ENCODE measurements at regions not wholly inside any gene's neighbourhood (a gene's known extent, or its start where the extent isn't known, plus 50 kb on each side); places are given as distances from the start of the nearest gene placed in this dataset.
"Not testable (repeated sequence)": the region's sequence is repeated elsewhere in the genome, so short reads cannot be mapped to it uniquely, and the experiment has no call there.

- no peak for DNase-seq (ENCODE audit: low read depth, low spot score)
Observed at GRCh38 chr6:142635130-142635529, 309.8 kb downstream of the HIVEP2 start.

DNA sequence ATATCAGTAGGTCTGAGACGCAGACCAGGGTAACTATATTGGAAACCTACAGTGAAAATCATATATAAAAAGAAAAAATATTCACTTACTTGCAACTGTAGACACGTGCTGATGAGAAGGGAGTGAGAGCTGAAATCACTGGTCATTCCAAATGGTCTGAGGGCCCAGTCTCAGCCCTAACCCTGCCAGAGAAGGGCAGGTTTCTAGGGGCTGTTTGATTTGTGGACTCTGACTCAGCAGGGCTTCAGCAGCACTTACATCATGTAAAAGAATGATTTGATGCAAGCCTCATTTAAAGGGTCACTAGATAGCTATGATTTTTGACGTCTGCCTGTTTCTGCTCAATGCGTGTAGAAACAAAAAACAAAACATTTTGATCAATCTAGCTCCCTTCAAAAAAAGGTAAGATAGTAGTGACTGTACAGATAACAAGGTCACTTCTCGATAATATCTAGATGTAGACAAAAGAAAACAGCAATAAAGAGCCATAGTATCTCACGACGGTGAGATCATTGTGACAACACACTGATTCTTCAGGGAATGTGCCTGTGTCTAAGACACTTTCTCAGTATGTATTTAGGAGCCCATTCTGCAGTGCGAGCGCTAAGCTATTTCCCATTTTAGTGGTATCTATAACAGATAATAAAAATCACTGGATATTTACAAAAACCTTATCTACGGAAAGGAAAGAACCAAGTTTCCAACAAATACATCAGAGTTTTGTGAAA, 307.2 kb downstream of the HIVEP2 start:
- DNase-seq (ENCODE audit: low read depth, low spot score), result no peak

GRCh38 chr6:142642651-142643050, 302.3 kb downstream of the HIVEP2 start:
- no peak for DNase-seq (ENCODE audit: low read depth, low spot score)

GRCh38 chr6:142644866-142645265, 300.1 kb downstream of the HIVEP2 start:
- no peak for DNase-seq (ENCODE audit: low read depth, low spot score)

DNA sequence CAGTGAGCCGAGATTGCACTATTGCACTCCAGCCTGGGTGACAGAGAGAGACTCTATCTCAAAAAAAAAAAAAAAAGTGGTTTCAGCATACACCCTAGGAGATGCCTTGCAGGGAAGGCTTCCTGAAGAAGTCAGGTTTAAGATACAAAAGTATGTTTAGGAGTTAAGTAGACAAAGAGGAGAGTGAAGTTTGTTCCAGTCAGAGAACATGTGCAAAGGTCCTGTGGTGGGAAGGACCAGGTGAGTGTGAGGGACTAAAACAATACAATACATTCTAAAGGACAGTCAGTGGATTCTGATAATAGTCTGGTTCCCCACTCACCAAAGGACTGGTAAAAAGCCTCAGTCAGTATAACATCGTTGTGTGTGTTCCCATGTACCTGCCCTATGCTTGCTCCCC, 299.3 kb downstream of the HIVEP2 start:
- DNase-seq (ENCODE audit: low read depth, low spot score), result no peak

DNA sequence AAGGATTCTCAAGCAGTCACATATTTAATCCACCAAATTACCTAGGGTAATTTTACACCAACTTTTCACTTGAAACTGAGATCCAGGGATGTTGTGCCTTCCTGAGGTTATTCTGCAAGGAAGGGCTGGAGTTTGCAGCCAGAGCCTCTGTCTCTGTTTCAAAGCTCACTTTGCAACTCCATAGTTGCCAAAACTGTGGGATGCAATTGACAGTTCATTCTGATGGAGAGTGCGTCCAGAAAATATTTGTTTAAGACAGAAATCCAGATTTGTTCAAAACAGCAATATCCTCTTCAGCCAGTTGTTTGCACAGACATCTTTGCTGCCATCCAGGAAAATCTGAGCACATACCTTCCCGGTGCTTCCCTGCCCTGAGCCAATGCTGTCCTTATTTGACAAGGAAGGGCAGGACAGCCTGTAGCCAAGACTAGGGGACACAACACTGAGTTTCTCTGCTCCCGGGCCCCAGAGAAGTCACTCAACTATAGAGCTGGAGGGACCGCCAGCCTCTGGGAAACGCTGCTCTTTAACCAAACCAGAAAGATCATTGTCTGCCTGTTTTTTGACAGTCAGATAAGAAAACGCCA, 297.4 kb downstream of the HIVEP2 start:
- no peak for DNase-seq (ENCODE audit: low read depth, low spot score)

DNA sequence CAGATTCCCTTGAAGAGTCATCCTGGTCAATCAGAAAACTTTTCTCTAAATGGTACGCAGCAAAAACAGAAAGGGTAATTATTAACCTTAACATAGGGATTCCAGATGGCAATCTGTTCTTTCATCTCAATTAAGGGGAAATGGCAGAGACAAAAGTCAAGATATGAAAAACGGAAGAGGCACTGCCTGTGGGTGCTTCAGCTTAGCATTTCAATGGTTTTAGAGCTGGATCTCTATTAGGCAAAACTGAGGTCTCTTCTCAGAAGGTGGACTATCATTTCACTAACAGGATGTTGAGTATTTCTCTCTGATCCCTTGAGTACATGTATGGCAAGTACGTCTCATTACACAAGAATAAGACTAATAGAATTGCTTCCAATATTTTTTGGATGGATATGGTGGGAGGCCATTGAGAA, 296.9 kb downstream of the HIVEP2 start:
- no peak for DNase-seq (ENCODE audit: low read depth, low spot score)

GRCh38 chr6:142648526-142648925, 296.4 kb downstream of the HIVEP2 start:
- no peak for DNase-seq (ENCODE audit: low read depth, low spot score)

GRCh38 chr6:142649438-142650234, 295.3 kb downstream of the HIVEP2 start:
- not testable (repeated sequence) for DNase-seq (ENCODE audit: low read depth, low spot score)

DNA sequence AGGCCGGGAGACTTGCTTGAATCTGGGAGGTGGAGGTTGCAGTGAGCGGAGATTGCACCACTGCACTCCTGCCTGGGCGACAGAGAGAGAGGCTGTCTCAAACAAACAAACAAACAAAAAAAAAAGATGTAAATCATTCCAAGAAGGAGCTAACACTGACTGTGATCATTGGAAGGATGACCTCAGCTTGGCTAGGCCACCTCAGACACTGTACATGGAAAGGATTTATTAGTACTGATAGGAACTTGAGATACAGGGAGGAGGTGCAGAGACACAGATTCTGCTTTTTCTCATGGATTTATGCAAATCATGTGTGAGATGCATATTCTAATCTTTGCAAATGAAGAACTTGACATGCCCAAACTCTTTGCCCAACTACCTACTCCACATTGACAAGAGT, 293.6 kb downstream of the HIVEP2 start:
- DNase-seq (ENCODE audit: low read depth, low spot score), result no peak

DNA sequence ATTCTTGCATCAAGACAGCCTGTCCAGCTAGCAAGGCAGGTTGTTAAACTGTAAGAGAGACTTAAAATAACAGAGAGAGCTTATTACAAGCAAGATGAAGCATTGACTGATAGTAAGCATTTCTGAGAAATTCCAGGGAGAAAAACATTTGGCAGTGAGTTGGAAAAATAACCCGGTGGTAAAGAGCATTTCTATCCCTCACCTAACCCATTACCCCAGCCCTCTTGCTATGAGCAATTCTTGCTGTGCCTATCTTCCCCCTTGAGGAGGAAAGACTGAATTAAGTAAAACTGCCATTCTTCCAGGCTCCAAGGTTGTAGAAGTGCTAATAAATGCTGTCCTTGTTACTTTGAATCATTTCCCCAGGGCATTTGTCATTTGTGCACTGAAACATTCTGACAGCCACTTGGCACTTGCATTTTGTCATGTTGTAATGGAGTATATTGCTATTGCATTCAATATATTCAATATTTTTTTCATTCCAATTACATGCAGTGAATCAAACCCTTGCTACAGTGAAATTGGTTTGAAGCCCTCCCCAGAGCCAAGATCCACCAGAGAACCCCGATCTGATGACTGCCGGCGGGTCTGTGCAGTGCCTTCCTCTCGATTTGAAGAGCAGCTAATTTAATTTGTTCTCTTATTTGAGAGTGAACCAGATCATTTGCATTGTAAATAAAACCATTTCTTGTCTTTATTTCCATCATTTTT, 291.1 kb downstream of the HIVEP2 start:
- no peak for DNase-seq (ENCODE audit: low read depth, low spot score)

DNA sequence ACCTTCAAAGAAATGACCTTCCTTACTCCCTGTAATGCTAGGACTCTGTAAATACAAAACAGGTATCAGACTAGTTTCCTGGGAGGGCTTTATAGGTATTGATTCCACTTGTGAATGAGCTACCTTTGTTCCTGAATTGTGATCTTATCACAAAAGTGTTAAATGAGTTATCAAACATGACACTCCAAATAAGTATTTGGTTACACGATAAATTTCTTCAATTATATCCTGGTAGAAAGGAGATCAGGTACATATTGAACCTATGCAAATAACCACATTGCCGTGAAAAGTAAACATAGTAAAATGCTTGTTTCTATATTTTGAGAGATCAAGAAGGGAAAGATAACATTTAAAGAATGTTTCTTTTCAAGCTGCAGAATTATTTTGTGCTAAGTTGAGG, 285.3 kb downstream of the HIVEP2 start:
- DNase-seq (ENCODE audit: low read depth, low spot score), result no peak

- DNase-seq (ENCODE audit: low read depth, low spot score), result no peak
Observed at GRCh38 chr6:142665393-142665792, 279.6 kb downstream of the HIVEP2 start.

DNA sequence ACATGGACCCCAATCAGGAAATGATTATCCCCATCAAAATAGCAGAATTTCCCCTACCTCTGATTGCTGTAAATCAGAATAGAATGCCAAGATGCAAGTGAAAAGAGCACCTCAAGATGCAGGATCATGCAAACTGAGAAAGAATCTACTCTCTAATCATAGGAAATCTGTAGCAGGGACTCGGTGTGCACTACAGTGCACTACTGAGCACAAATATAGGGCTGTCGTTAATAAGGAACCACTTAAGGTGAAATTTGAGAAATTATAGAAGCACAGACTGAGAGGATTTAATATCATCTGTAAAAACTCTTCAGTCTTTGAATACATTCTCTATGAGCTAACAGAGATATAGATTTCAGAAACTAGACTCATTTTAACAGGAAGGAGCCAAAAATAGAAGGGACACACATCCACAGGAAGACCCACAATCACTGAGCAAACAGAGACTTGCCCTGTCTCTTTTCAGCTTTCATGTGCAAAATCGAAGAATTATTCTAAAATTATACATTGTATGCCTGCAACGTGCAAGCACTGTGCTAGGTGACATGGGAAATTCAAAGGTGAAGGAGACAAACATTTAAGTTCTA, 278.3 kb downstream of the HIVEP2 start:
- no peak for DNase-seq (ENCODE audit: low read depth, low spot score)

- no peak for DNase-seq (ENCODE audit: low read depth, low spot score)
Observed at GRCh38 chr6:142669471-142670351, 275.3 kb downstream of the HIVEP2 start.

DNA sequence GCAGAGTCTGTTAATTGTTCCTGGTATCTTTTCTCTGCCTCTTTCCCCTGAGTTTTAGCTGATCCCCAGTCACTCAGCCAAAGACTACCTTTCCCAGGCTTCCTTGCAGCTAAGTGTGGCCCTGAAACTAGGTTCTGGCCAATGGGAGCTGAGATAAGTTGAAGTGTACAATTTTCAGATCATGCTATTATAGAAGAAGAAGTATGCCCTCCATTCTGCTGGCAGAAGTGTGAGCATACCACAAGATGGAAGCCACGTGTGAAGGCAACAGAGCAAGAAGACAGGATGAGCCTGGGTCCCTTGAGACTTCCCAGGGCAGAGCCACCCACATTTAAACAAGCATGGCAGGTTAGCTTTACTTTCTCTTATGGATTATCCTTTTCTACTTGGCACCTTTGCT, 273.2 kb downstream of the HIVEP2 start:
- DNase-seq (ENCODE audit: low read depth, low spot score), result no peak

GRCh38 chr6:142675517-142675916, 269.5 kb downstream of the HIVEP2 start:
- no peak for DNase-seq (ENCODE audit: low read depth, low spot score)

DNA sequence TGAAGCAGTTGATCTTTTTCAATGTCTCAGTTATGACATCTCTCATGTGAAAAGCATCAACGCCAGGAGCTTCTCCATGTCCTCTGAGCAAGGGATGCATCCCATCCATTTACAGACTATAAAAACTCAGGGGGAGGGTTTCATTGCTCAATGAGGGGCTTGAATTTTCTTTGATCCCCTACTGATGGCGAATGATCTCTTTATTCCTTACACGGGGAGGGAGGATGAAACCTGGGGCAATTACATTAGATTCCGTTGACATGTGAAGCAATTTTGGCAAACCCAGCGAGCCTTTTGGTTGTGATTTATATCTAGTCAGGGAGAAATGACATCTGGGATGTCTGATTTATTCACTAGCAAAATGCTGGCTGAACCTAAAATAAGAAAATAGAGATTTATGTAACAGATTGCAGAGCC, 268.9 kb downstream of the HIVEP2 start:
- DNase-seq (ENCODE audit: low read depth, low spot score), result no peak

- no peak for DNase-seq (ENCODE audit: low read depth, low spot score)
Observed at GRCh38 chr6:142676647-142677192, 268.3 kb downstream of the HIVEP2 start.

GRCh38 chr6:142679907-142680700, 264.9 kb downstream of the HIVEP2 start:
- DNase-seq (ENCODE audit: low read depth, low spot score), result no peak

All from iPS DF 19.7 (cell line).